Esophagus squamous epithelium (tissue), 5 donors: ENCODE measurements at regions not wholly inside any gene's neighbourhood (a gene's known extent, or its start where the extent isn't known, plus 50 kb on each side); places are given as distances from the start of the nearest gene placed in this dataset.

Source experiments
- DNase-seq: peaks from one replicate; lab custom pipeline; 2025; lab: John Stamatoyannopoulos, UW
- H3K27ac ChIP-seq, 4 donors: fragments of 200-600 bp; sonication (generic); one replicate each; pipeline ENCODE4 v1.5.1; 2016 to 2019; ENCODE audit warnings: mild to moderate bottlenecking in 1 of 4
- H3K27me3 ChIP-seq, 4 donors: fragments of 200-600 bp; sonication (generic); 1 replicate in 3 of 4; 2 replicates in 1 of 4; pipeline versions ENCODE4 v1.5.1 to v1.6.0; 2017 to 2021; ENCODE audit warnings: antibody characterized with exemption in 1 of 4
- H3K36me3 ChIP-seq, 3 donors: fragments of 200-600 bp; sonication (generic); one replicate each; pipeline ENCODE4 v1.5.1; 2016 to 2019
- H3K4me1 ChIP-seq, 3 donors: fragments of 200-600 bp; sonication (generic); one replicate each; pipeline ENCODE4 v1.5.1; 2017 to 2019
- H3K4me3 ChIP-seq, 4 donors: fragments of 200-600 bp; sonication (generic); 1 replicate in 3 of 4; 2 replicates in 1 of 4; pipeline ENCODE4 v1.5.1; 2016 to 2019; ENCODE audit warnings: mild to moderate bottlenecking in 2 of 4, moderate library complexity in 1 of 4
- H3K9me3 ChIP-seq, 3 donors: fragments of 200-600 bp; sonication (generic); one replicate each; pipeline ENCODE4 v1.5.1; 2016 to 2019
- POLR2A ChIP-seq, 4 donors: fragments of 450-650 bp; IDR thresholded peaks; one replicate each; pipeline ENCODE4 v1.6.1; 2017; ENCODE audit warnings: antibody characterized with exemption in 4 of 4, mild to moderate bottlenecking in 4 of 4, moderate library complexity in 3 of 4
- WGBS, 2 donors: methylation state at CpG; one replicate each; pipeline ENCODE4 v1.1.5; 2018; 5-methylcytosine and 5-hydroxymethylcytosine counted together
- intact Hi-C: fragments of 100-400 bp; cut with DNase I; formaldehyde crosslinking; loops from one replicate; pipeline ENCODE4 v1.15.0; 2022
- TF ChIP-seq, protein P1 (sequence below), 6 experiments: fragments of 450-650 bp in 4 of 6; fragments of 200-600 bp in 2 of 6; sonication (generic) in 2 of 6; IDR thresholded peaks; one replicate each; pipeline ENCODE4 v1.5.1; 2016 to 2019; ENCODE audit warnings: antibody characterized with exemption in 6 of 6, mild to moderate bottlenecking in 4 of 6, moderate library complexity in 4 of 6
- donor health status: DM: yes; HTN: yes; CAD: no.

DNA sequence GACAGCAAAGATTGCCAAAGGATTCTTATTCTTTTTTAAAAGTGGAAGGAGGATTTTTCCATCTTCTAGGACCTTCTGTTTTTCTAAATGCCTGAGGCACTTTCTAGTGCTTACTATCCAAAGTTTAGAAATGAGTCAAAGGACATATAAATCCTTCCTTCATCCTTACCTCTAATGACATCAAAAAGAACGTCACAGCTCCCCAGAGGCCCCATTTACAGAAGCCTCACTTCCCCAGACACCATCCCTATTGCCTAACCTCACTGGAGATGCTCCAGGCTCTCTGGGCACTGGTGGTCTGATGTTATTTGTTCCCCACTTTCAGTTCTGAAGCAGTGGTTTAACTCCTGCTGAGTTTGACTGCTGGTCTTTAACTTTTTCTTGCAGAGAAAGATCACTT is 504.3 kb downstream of the AGTPBP1 start:
- no peak for TF ChIP-seq POLR2A (IDR thresholded peaks at IDR 0.05)
- TF ChIP-seq, protein P1, sequence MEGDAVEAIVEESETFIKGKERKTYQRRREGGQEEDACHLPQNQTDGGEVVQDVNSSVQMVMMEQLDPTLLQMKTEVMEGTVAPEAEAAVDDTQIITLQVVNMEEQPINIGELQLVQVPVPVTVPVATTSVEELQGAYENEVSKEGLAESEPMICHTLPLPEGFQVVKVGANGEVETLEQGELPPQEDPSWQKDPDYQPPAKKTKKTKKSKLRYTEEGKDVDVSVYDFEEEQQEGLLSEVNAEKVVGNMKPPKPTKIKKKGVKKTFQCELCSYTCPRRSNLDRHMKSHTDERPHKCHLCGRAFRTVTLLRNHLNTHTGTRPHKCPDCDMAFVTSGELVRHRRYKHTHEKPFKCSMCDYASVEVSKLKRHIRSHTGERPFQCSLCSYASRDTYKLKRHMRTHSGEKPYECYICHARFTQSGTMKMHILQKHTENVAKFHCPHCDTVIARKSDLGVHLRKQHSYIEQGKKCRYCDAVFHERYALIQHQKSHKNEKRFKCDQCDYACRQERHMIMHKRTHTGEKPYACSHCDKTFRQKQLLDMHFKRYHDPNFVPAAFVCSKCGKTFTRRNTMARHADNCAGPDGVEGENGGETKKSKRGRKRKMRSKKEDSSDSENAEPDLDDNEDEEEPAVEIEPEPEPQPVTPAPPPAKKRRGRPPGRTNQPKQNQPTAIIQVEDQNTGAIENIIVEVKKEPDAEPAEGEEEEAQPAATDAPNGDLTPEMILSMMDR (IDR thresholded peaks at IDR 0.05) = no peak
- no peak for DNase-seq
- intact Hi-C loops = no loop called here
- H3K9me3 ChIP-seq = no peaks in the 10 kb centered on the region
- no peak overlapping the region for H3K27ac ChIP-seq
- no peaks in the 10 kb centered on the region for H3K27me3 ChIP-seq
- H3K4me1 ChIP-seq = no peaks in the 10 kb centered on the region
- 10 to 11% methylated on average over 1 of the region's 1 CpG for WGBS, 2 donors
- H3K36me3 ChIP-seq = no peaks in the 10 kb centered on the region
- no peak overlapping the region for H3K4me3 ChIP-seq

DNA sequence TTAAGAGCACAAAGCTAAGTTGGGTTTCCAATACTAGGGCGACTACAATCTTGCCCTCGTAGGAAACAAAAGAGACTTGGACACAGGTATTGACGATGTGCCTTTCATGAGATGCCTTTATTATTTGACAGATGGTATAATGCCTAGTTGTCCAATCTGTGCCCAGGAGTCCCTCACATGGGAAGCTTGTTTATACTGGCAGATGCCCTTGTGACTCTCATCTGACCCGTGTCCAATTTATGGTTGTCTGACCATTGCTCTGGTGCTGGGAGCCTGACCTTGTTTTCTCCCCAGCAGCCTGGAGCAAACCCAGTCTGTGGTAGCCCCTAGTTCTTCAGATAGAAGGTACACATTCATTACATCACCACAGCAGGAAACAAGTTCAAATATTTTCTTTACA is 511.7 kb downstream of the AGTPBP1 start:
- Histone ChIP-seq H3K4me1 (peaks cover 0 to 2% (median 2%) of the 10 kb centered on the region in 3 donors), H3K36me3 (no peaks in the 10 kb centered on the region), H3K27me3 (no peaks in the 10 kb centered on the region), H3K9me3 (no peaks in the 10 kb centered on the region), H3K4me3 (no peak overlapping the region), H3K27ac (no peak overlapping the region)
- intact Hi-C loops = no loop called here
- no peak for DNase-seq
- WGBS, 2 donors = 70 to 92% methylated on average over 3 to 4 of the region's 4 CpGs
- TF ChIP-seq POLR2A (IDR thresholded peaks at IDR 0.05) = no peak
- TF ChIP-seq, protein P1 (IDR thresholded peaks at IDR 0.05) = no peak

DNA sequence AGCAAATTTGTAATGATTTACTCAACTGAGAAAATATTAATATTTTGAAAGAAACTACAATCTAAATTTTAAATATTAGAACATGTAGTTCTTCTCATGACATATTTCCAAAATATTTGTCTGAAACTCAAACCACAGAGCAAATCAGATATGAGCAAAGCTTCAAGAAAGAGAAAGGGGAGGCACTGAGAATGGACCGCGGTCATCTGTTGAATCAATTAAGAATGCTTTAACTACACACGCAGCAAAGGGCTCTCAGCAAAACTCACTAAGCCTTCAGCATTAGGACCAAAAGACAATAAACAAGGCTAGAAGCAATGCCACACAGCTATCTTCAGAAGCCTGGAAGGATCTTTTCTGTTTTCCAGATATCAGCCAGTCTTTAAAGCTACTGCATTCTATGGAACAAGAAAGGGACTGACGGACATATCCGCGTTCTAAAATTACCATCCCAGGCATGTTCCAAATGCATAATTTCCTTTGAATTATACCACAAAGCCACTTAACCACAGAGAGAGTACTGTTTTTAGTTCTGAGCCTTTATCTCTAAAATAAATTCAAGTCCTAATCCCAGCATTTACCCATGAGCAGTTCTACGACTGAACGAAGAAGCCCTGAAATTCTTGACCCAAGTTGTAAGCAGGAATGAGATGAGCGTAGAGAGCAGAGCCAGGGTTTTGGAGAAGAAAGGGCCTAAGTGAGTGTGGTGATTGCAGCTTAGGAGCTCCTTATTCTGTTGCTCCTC is 513.5 kb downstream of the AGTPBP1 start:
- TF ChIP-seq, protein P1 (IDR thresholded peaks at IDR 0.05) = no peak
- TF ChIP-seq POLR2A (IDR thresholded peaks at IDR 0.05) = no peak
- Histone ChIP-seq H3K36me3 (no peaks in the 10 kb centered on the region), H3K4me1 (peaks cover 0 to 11% (median 4%) of the 10 kb centered on the region in 3 donors), H3K27me3 (no peaks in the 10 kb centered on the region), H3K9me3 (no peaks in the 10 kb centered on the region), H3K27ac (no peak overlapping the region), H3K4me3 (no peak overlapping the region)
- intact Hi-C loops = no loop called here
- no peak for DNase-seq
- 77 to 83% methylated on average over 9 of the region's 9 CpGs for WGBS, 2 donors

DNA sequence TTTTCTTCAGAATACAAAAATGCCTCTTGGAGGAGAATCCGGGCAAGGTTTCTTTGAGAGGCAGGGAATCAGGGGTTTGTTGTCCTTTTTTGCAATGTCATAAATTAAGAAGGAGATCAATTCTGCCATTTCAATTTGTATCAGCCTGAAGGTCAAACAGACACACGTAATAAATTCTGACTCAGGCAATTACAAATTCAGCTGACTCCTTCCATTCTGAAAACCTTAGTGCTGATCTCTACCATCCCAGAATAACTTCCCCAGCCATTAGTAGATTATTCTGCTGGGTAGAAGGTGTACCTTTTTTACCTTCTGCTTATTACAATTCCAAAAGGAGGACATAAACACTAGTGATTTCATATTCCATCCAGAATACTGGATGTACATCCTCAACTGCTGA is 516.6 kb downstream of the AGTPBP1 start:
- Histone ChIP-seq H3K9me3 (no peaks in the 10 kb centered on the region), H3K27me3 (no peaks in the 10 kb centered on the region), H3K27ac (no peak overlapping the region), H3K4me3 (no peak overlapping the region), H3K36me3 (no peaks in the 10 kb centered on the region), H3K4me1 (peaks cover 0 to 11% (median 4%) of the 10 kb centered on the region in 3 donors)
- TF ChIP-seq, protein P1 (IDR thresholded peaks at IDR 0.05) = no peak
- TF ChIP-seq POLR2A (IDR thresholded peaks at IDR 0.05) = no peak
- intact Hi-C loops = no loop called here
- DNase-seq = no peak
- 27 to 53% methylated on average over 2 of the region's 2 CpGs for WGBS, 2 donors

DNA sequence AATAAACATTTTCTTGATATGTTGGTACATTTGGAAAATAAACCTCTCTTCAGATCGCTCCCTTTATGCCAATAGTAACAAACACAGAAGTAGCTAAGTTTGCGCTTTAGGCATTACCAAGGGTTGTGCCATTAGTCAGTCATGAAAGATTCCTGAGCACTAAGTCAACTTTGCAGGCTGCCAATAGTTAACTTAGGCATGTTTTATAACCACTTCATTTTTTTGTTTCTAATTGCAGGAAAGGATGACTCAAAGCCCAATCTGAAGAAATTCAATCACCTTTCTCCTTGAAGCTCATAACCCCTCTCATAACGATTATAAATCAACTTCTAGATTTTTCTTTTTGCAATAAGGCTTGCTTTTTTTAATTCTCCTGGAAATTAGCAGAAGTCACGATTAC is 517.0 kb downstream of the AGTPBP1 start:
- no peak for DNase-seq
- intact Hi-C loops = no loop called here
- H3K27ac ChIP-seq = no peak overlapping the region
- H3K4me1 ChIP-seq = peaks cover 0 to 11% (median 4%) of the 10 kb centered on the region in 3 donors
- no peaks in the 10 kb centered on the region for H3K36me3 ChIP-seq
- TF ChIP-seq, protein P1 (IDR thresholded peaks at IDR 0.05) = no peak
- TF ChIP-seq POLR2A (IDR thresholded peaks at IDR 0.05) = no peak
- H3K27me3 ChIP-seq = no peaks in the 10 kb centered on the region
- H3K9me3 ChIP-seq = no peaks in the 10 kb centered on the region
- WGBS, 2 donors = 33 to 39% methylated on average over 4 of the region's 4 CpGs
- H3K4me3 ChIP-seq = no peak overlapping the region
